Thyroid gland (tissue), 4 donors: ENCODE measurements at regions not wholly inside any gene's neighbourhood (a gene's known extent, or its start where the extent isn't known, plus 50 kb on each side); places are given as distances from the start of the nearest gene placed in this dataset.

ENCODE experiments used
- DNase-seq, 2 donors: peaks; one replicate each; pipeline ENCODE4 v3.0.0-alpha.2; 2019
- H3K27ac ChIP-seq, 3 donors: fragments of 200-600 bp; sonication (generic); 1 replicate in 2 of 3; 2 replicates in 1 of 3; pipeline ENCODE4 v1.5.1; 2016 to 2019; ENCODE audit warnings: mild to moderate bottlenecking in 1 of 3, moderate library complexity in 1 of 3
- H3K27me3 ChIP-seq: fragments of 200-600 bp; sonication (generic); one replicate; pipeline ENCODE4 v1.5.1; 2019
- H3K36me3 ChIP-seq, 2 donors: fragments of 200-600 bp; sonication (generic); one replicate each; pipeline ENCODE4 v1.5.1; 2016 to 2019
- H3K4me1 ChIP-seq, 2 donors: fragments of 200-600 bp; sonication (generic); one replicate each; pipeline ENCODE4 v1.5.1; 2017 to 2019
- H3K4me3 ChIP-seq, 3 donors: fragments of 200-600 bp; sonication (generic); replicated peaks in 1 of 3; 1 replicate in 2 of 3; 2 replicates in 1 of 3; pipeline ENCODE4 v1.5.1; 2016; ENCODE audit warnings: mild to moderate bottlenecking in 1 of 3
- H3K9me3 ChIP-seq: fragments of 200-600 bp; sonication (generic); one replicate; pipeline ENCODE4 v1.5.1; 2017
- POLR2A ChIP-seq, 2 donors: fragments of 450-650 bp; IDR thresholded peaks; one replicate each; pipeline ENCODE4 v1.6.1; 2017; ENCODE audit warnings: antibody characterized with exemption in 2 of 2, mild to moderate bottlenecking in 2 of 2, moderate library complexity in 1 of 2
- WGBS, 2 donors: methylation state at CpG; one replicate each; pipeline ENCODE4 v1.1.5; 2017; 5-methylcytosine and 5-hydroxymethylcytosine counted together
- intact Hi-C: fragments of 100-400 bp; cut with DNase I; formaldehyde crosslinking; loops from one replicate; pipeline ENCODE4 v1.15.1; 2023
- TF ChIP-seq, protein P1 (sequence below), 6 experiments: fragments of 200-600 bp in 3 of 6; fragments of 450-650 bp in 3 of 6; sonication (generic) in 3 of 6; IDR thresholded peaks; one replicate each; pipeline ENCODE4 v1.5.1; 2016 to 2019; ENCODE audit warnings: antibody characterized with exemption in 6 of 6, mild to moderate bottlenecking in 2 of 6, inconsistent platforms in 1 of 6, moderate library complexity in 1 of 6

DNA sequence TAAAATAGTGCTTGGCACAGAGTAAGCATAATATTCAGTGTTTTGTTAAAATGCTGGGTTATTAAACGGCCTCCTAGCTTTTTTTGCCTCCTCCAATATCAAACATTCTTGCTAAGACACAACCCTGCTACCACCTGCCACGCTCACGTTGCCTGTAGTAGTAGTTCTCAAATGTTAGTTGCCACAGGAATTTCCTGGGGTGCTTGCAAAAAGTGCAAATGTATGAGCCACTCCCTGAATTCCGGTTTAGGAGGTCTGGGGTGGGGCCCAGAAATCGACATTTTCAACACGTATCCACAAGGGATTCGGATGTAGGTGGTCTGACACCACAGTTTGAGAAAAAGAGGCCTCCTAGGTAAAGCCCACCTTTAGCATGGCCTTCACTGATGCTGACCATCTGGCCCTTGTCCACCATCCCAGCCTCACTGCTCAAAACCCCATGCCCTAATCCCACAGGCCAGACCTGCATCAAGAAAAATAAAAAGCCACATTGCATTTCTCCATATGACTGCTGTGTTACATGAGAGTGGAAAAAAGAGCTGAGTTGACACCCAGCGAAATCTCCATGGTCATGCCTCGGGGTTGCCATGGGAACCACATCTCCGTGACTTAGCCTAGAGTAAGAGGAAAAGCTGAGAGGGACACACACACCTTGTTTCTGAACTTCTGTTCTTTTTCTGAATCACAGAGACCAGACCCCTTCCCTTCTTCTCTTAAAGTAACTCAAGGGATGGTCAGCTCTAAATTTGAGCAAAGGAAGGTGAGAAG lies 116.4 kb upstream of the HES1 start:
- H3K27ac ChIP-seq: no peak overlapping the region
- no peak for DNase-seq
- intact Hi-C loops: no loop called here
- no peaks in the 10 kb centered on the region for H3K27me3 ChIP-seq
- no peaks in the 10 kb centered on the region for H3K9me3 ChIP-seq
- 90 to 94% methylated on average over 10 of the region's 10 CpGs for WGBS, 2 donors
- no peak for TF ChIP-seq POLR2A (IDR thresholded peaks at IDR 0.05)
- TF ChIP-seq, protein P1, sequence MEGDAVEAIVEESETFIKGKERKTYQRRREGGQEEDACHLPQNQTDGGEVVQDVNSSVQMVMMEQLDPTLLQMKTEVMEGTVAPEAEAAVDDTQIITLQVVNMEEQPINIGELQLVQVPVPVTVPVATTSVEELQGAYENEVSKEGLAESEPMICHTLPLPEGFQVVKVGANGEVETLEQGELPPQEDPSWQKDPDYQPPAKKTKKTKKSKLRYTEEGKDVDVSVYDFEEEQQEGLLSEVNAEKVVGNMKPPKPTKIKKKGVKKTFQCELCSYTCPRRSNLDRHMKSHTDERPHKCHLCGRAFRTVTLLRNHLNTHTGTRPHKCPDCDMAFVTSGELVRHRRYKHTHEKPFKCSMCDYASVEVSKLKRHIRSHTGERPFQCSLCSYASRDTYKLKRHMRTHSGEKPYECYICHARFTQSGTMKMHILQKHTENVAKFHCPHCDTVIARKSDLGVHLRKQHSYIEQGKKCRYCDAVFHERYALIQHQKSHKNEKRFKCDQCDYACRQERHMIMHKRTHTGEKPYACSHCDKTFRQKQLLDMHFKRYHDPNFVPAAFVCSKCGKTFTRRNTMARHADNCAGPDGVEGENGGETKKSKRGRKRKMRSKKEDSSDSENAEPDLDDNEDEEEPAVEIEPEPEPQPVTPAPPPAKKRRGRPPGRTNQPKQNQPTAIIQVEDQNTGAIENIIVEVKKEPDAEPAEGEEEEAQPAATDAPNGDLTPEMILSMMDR (IDR thresholded peaks at IDR 0.05): no peak
- H3K4me3 ChIP-seq: no peak overlapping the region
- no peaks in the 10 kb centered on the region for H3K36me3 ChIP-seq
- peaks cover 0 to 5% of the 10 kb centered on the region in 2 donors for H3K4me1 ChIP-seq

DNA sequence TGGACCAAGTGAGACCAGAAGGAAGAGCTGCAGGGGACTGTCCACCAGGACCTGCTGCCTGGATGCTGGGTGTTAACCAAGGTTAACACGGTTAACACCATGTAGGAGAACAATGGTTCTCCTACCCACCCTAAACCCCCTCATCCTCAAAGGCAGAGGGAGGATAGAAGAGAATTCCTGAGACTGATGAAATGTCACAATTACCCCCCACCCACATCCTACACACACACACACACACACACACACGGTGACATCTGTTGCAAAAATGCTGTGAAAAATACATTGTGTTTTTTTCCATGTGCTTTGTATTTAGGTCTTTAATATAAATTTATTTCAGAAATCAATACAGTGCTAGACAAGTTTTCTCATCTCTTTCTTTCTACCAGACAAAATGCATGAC lies 113.9 kb upstream of the HES1 start:
- 88 to 98% methylated on average over 2 of the region's 2 CpGs for WGBS, 2 donors
- H3K27me3 ChIP-seq: no peaks in the 10 kb centered on the region
- DNase-seq: no peak
- peaks cover 0 to 5% of the 10 kb centered on the region in 2 donors for H3K4me1 ChIP-seq
- intact Hi-C loops: no loop called here
- H3K27ac ChIP-seq: no peak overlapping the region
- H3K36me3 ChIP-seq: no peaks in the 10 kb centered on the region
- no peaks in the 10 kb centered on the region for H3K9me3 ChIP-seq
- no peak for TF ChIP-seq POLR2A (IDR thresholded peaks at IDR 0.05)
- TF ChIP-seq, protein P1 (IDR thresholded peaks at IDR 0.05): no peak
- H3K4me3 ChIP-seq: no peak overlapping the region

DNA sequence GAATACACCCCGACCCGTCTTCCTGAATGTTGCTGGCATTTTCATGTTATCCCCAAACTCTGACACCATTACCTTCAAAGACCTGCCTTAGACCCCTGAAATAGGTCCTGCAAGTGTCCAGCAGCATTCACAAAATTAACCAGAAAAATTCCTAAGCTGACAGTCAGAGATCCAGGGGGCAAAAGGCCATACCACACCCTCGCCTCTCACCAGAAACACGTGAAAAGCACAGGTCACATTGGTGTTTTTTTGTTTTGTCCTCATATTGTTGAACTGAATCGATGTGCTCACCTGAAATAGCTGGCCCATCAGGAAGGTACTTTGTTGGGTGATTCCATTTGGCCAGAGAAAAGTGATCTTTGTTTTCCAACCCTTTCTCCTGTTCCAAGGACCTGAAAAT lies 113.1 kb upstream of the HES1 start:
- Histone ChIP-seq H3K4me1 (peaks cover 0 to 5% of the 10 kb centered on the region in 2 donors), H3K27ac (no peak overlapping the region), H3K9me3 (no peaks in the 10 kb centered on the region), H3K36me3 (no peaks in the 10 kb centered on the region), H3K4me3 (no peak overlapping the region), H3K27me3 (no peaks in the 10 kb centered on the region)
- WGBS, 2 donors: 79 to 91% methylated on average over 5 of the region's 5 CpGs
- TF ChIP-seq, protein P1 (IDR thresholded peaks at IDR 0.05): no peak
- TF ChIP-seq POLR2A (IDR thresholded peaks at IDR 0.05): no peak
- intact Hi-C loops: no loop called here
- DNase-seq: no peak

DNA sequence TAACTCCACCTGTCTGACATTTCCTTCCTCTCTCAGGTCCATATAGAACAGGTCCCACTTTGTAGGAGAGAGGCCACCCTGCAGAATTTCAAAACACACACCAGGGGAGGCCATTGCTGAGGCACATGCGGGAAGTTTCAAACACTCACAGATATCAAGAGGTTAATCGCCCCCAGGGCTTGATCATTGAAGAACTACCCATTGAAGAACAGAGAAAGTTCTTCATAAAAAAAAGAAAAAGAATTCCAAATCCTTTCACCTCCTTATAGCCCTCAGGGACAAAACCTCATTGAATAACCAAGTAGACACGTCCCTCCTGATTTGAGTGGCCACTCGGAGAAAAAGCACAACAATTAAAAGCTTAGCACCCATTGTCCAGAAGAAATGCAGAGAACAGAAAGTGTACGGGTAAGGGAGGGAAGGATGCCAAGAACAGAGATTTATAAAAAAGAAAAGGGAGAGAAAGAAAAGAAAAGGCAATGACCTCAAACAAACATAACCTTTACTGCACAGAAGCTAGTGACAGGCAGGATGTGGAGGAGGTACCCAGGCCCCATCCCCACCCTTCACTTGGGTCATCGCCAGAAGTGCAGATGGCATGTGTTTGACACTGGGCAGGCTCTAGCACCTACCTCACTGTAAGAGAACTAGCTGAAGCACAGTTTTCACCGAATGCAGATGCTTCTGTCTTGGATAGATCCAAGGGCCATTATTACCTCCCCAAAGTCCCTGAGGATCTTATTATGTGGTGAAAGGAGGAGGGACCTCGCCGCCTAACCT lies 112.3 kb upstream of the HES1 start:
- WGBS, 2 donors: 64% methylated on average over 9 of the region's 9 CpGs
- intact Hi-C loops: no loop called here

More for the DNA sequence above, 112.3 kb upstream of the HES1 start:
- H3K4me1 ChIP-seq: peaks cover 0 to 5% of the 10 kb centered on the region in 2 donors
- TF ChIP-seq POLR2A (IDR thresholded peaks at IDR 0.05): no peak
- TF ChIP-seq, protein P1 (IDR thresholded peaks at IDR 0.05): no peak
- no peaks in the 10 kb centered on the region for H3K27me3 ChIP-seq
- no peaks in the 10 kb centered on the region for H3K36me3 ChIP-seq
- DNase-seq: peak; percentile 47 to 53
- no peak overlapping the region for H3K4me3 ChIP-seq
- H3K9me3 ChIP-seq: no peaks in the 10 kb centered on the region
- H3K27ac ChIP-seq: no peak overlapping the region
